Ovary (tissue), 7 donors: ENCODE measurements at regions not wholly inside any gene's neighbourhood (a gene's known extent, or its start where the extent isn't known, plus 50 kb on each side); places are given as distances from the start of the nearest gene placed in this dataset.

ENCODE experiments used
- DNase-seq, 5 donors: peaks; one replicate each; pipeline ENCODE4 v3.0.0-alpha.2; 2019 to 2020
- H3K27ac ChIP-seq, 2 donors: fragments of 200-600 bp; one replicate each; pipeline versions ENCODE4 v1.5.1 to v1.8.0; 2019 to 2022
- H3K27me3 ChIP-seq: fragments of 200-600 bp; one replicate; pipeline ENCODE4 v1.8.0; 2022
- H3K36me3 ChIP-seq: fragments of 200-600 bp; sonication (generic); one replicate; pipeline ENCODE4 v1.5.1; 2019
- H3K4me1 ChIP-seq: one replicate; pipeline ENCODE4 v1.8.1; 2013; ENCODE audit warnings: mild to moderate bottlenecking, moderate library complexity; ENCODE audit not compliant: insufficient read depth
- H3K4me3 ChIP-seq: fragments of 200-600 bp; sonication (generic); one replicate; pipeline ENCODE4 v1.5.1; 2017
- H3K9me3 ChIP-seq, 2 donors: fragments of 200-600 bp in 1 of 2; sonication (generic) in 1 of 2; one replicate each; pipeline versions ENCODE4 v1.5.1 to v1.8.1; 2013 to 2019; ENCODE audit warnings: mild to moderate bottlenecking in 1 of 2, moderate library complexity in 1 of 2
- EP300 ChIP-seq: sonication (generic); formaldehyde crosslinking; IDR thresholded peaks from one replicate; pipeline ENCODE4 v1.6.1; 2017; ENCODE audit warnings: antibody characterized with exemption
- POLR2A ChIP-seq: fragments of 450-650 bp; IDR thresholded peaks from one replicate; pipeline ENCODE4 v1.6.1; 2017; ENCODE audit warnings: antibody characterized with exemption, mild to moderate bottlenecking, moderate library complexity
- WGBS, 3 donors: extraction: QIAGEN DNeasy Blood & Tissue Kit in 1 of 3; methylation state at CpG; one replicate each; pipeline versions ENCODE4 v1.1.5 to v1.1.7; 2013 to 2017; 5-methylcytosine and 5-hydroxymethylcytosine counted together
- intact Hi-C, 4 donors: fragments of 100-400 bp; cut with DNase I; formaldehyde crosslinking; loops; one replicate each; pipeline versions ENCODE4 v1.11.0 to v1.15.1; 2022 to 2023
- TF ChIP-seq, protein P1 (sequence below), 3 donors: fragments of 450-650 bp in 2 of 3; fragments of 200-600 bp in 1 of 3; IDR thresholded peaks; one replicate each; pipeline versions ENCODE4 v1.5.1 to v1.8.0; 2016 to 2022; ENCODE audit warnings: antibody characterized with exemption in 3 of 3, mild to moderate bottlenecking in 1 of 3
- donor health status: DM: no; HTN: no; CAD: no; lungs with moderate emphysema.
- donor health status: DM: no; HTN: no; CAD: no.
- donor health status: Bipolar disorder and iron deficiency.
- donor health status: DM: no; HTN: no; CAD: no.
- donor health status: DM: yes; HTN: yes; CAD: no.

DNA sequence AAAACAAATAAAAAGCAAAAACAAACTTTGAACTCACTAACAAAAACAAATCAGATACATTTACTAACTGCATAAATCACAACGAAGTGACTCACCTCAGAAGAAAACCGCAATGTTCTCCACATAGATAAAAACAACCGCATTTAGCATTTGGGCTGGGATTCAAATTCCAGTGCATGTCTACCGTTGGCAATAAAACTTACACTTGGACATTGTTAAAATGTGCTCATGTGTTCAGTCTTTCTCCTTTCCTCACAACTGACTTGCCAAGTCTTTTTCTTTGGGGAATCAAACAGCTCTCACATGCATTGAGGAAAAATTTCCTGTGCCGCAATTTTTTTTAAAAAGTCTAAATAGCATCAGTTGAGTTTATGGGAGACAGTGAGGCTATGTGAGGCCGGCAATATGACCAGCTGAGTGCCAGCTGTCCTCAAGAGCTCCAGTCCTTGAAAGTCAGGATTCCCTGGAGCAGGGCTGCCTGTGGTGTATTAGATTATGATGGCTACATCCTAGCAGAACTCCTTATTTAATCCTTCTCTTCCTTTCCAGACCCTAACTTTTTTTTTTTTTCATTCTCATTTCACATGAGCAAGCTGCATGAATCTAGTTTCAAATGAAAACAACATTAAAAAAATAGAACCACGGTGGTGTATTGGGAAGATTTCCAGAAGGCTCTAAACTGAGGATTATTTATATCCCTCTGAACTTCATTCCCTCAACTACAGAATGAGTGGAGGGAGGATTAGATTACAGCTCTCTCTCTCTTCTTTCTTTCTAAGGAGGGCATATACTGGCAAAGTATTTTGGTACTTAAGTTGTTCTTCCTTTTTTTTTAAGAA is 70.2 kb upstream of the MEIS1 start:
- H3K4me1 ChIP-seq: no peaks in the 10 kb centered on the region
- DNase-seq: peak in 1 of 5 donors; percentile 7
- no peaks in the 10 kb centered on the region for H3K27me3 ChIP-seq
- WGBS, 3 donors: 3 to 9% (median 7%) methylated on average over 7 of the region's 7 CpGs
- H3K9me3 ChIP-seq: no peaks in the 10 kb centered on the region
- TF ChIP-seq, protein P1, sequence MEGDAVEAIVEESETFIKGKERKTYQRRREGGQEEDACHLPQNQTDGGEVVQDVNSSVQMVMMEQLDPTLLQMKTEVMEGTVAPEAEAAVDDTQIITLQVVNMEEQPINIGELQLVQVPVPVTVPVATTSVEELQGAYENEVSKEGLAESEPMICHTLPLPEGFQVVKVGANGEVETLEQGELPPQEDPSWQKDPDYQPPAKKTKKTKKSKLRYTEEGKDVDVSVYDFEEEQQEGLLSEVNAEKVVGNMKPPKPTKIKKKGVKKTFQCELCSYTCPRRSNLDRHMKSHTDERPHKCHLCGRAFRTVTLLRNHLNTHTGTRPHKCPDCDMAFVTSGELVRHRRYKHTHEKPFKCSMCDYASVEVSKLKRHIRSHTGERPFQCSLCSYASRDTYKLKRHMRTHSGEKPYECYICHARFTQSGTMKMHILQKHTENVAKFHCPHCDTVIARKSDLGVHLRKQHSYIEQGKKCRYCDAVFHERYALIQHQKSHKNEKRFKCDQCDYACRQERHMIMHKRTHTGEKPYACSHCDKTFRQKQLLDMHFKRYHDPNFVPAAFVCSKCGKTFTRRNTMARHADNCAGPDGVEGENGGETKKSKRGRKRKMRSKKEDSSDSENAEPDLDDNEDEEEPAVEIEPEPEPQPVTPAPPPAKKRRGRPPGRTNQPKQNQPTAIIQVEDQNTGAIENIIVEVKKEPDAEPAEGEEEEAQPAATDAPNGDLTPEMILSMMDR (IDR thresholded peaks at IDR 0.05): no peak
- TF ChIP-seq EP300 (no peak), POLR2A (no peak)
- H3K4me3 ChIP-seq: no peak overlapping the region
- no peaks in the 10 kb centered on the region for H3K36me3 ChIP-seq
- intact Hi-C loops: no loop called here
- no peak overlapping the region for H3K27ac ChIP-seq

DNA sequence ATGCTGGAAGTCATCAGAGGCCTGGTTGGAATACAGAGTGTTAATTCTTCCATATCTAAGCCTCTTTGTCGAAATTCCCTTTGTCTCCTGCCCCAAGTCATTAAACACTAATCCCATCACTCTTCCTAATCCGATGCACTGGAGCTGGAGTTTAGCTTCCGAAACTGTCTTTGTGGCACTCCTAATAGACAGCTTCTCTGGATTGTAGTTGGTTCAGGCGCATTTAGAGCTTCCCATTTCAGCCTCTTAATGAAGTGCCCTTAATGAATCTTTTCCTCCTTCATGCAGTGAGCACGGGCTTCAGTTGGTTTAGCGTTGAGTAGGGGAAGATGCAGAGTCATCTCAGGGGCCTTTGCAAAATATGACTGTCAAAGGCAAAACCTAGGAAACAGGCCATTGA is 72.2 kb upstream of the MEIS1 start:
- H3K4me3 ChIP-seq: no peak overlapping the region
- intact Hi-C loops: no loop called here

DNA sequence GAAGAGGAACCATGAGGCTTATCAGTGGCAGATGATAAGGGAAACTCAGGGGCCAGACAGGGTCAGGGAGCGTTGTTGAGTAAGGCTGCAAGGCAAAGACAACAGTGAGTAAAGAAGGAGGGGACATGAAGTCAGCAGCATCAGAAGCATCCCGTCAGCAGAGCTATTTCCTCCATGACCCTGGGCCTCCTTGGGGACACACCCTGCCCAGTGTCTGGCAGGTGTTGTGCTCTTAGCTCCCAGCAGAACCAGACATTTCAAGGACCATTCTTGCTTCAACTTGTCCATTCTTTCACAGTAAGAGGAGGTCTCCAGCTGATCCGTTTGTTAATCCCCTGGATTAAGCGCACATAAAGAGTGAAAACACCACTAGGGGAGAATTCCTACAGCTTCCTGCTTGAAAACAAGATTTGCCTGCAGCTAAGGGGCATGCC is 88.7 kb upstream of the MEIS1 start:
- intact Hi-C loops: no loop called here
- no peaks in the 10 kb centered on the region for H3K36me3 ChIP-seq

More for the DNA sequence above, 72.2 kb upstream of the MEIS1 start:
- no peaks in the 10 kb centered on the region for H3K27me3 ChIP-seq
- no peaks in the 10 kb centered on the region for H3K9me3 ChIP-seq
- no peaks in the 10 kb centered on the region for H3K36me3 ChIP-seq
- no peaks in the 10 kb centered on the region for H3K4me1 ChIP-seq
- 83 to 93% (median 85%) methylated on average over 6 of the region's 6 CpGs for WGBS, 3 donors
- DNase-seq: no peak
- H3K27ac ChIP-seq: no peak overlapping the region
- TF ChIP-seq POLR2A: no peak

DNA sequence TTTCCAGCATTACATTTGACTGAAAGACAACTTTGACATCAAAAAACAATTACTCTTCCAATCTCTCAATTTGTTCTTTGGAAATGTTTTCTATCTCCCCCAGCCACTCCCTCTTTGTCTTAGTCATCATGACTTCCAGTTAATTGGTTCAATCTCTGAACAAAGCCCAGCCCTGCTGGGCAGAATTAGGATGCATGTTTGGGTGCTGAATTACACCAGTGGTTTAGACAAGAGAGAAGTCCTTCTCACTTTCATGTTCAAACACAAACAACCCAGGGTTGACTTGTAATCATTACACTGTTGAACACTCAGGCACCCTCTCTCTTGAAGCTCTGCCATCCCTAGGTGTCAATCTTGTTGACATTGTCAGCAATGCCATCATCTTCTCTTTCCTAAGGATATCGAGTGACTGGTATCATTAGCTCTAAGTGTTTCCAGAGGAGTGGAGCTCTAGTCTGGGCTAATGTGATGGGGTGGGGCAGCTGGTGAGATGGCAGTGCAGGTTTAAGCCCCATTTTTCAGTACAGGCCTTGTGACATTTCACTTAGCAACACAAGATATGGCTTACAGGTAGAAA is 90.8 kb upstream of the MEIS1 start:
- no peak for DNase-seq
- Histone ChIP-seq H3K4me1 (no peaks in the 10 kb centered on the region), H3K4me3 (no peak overlapping the region), H3K36me3 (no peaks in the 10 kb centered on the region), H3K9me3 (no peaks in the 10 kb centered on the region), H3K27me3 (no peaks in the 10 kb centered on the region), H3K27ac (no peak overlapping the region)
- WGBS, 3 donors: 83 to 97% (median 91%) methylated on average over 1 of the region's 1 CpG
- no peak for TF ChIP-seq POLR2A
- TF ChIP-seq, protein P1 (IDR thresholded peaks at IDR 0.05): no peak
- TF ChIP-seq EP300: no peak
- intact Hi-C loops: no loop called here

More for the DNA sequence above, 88.7 kb upstream of the MEIS1 start:
- WGBS, 3 donors: 54 to 69% (median 66%) methylated on average over 4 of the region's 4 CpGs
- Histone ChIP-seq H3K4me3 (no peak overlapping the region), H3K4me1 (no peaks in the 10 kb centered on the region), H3K27me3 (no peaks in the 10 kb centered on the region), H3K9me3 (no peaks in the 10 kb centered on the region), H3K27ac (no peak overlapping the region)
- DNase-seq: no peak
- TF ChIP-seq, protein P1 (IDR thresholded peaks at IDR 0.05): no peak
- no peak for TF ChIP-seq POLR2A
- TF ChIP-seq EP300: no peak

DNA sequence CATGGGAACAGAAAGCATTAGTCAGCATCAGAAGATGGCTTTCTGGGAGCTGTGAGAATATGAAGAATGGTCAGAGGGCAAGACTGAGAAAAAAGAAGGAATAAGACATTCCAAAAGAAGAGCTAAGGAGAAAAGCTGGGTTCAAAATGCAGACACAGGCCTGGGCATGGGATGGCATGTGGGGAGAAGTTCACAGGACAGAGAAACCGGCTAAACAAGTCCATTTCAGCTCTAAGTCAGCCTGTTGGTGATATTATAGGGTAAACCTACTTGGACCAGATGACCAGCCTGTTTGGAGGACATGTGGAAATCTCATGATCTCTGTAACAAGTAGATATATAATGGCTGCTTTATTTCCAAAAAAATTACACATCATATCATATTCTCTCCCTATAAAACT is 91.7 kb upstream of the MEIS1 start:
- intact Hi-C loops: no loop called here
- Histone ChIP-seq H3K4me3 (no peak overlapping the region), H3K4me1 (no peaks in the 10 kb centered on the region), H3K36me3 (no peaks in the 10 kb centered on the region), H3K27me3 (no peaks in the 10 kb centered on the region), H3K9me3 (no peaks in the 10 kb centered on the region), H3K27ac (no peak overlapping the region)
- DNase-seq: no peak
- WGBS, 3 donors: 68 to 81% (median 69%) methylated on average over 1 of the region's 1 CpG
- no peak for TF ChIP-seq POLR2A
